Eye (tissue), 1 donor: ENCODE measurements at regions not wholly inside any gene's neighbourhood (a gene's known extent, or its start where the extent isn't known, plus 50 kb on each side); places are given as distances from the start of the nearest gene placed in this dataset.

Source experiments
- DNase-seq: peaks from one replicate; pipeline ENCODE4 v3.0.0-alpha.2; 2015

DNA sequence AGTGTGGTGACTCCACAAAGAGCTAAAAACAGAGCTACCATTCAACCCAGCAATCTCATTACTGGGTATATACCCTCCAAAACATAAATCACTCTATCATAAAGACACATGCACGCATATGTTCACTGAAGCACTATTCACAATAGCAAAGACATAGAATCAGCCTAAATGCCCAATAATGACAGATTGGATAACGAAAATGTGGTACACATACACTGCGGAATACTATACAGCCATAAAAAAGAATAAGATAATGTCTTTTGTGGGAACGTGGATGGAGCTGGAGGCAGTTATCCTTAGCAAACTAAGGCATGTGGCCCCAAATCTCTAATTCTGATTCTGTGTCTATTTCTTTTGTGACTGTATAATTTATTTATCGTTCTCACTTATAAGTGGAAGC, 89.0 kb upstream of the PRNP start:
- no peak for DNase-seq

GRCh38 chr20:4593149-4593525, 93.1 kb upstream of the PRNP start:
- no peak for DNase-seq

- peak; percentile 83 for DNase-seq
Measured at GRCh38 chr20:4592316-4593148, 93.7 kb upstream of the PRNP start.

- no peak for DNase-seq
Measured at GRCh38 chr20:4591975-4592315, 94.3 kb upstream of the PRNP start.

DNA sequence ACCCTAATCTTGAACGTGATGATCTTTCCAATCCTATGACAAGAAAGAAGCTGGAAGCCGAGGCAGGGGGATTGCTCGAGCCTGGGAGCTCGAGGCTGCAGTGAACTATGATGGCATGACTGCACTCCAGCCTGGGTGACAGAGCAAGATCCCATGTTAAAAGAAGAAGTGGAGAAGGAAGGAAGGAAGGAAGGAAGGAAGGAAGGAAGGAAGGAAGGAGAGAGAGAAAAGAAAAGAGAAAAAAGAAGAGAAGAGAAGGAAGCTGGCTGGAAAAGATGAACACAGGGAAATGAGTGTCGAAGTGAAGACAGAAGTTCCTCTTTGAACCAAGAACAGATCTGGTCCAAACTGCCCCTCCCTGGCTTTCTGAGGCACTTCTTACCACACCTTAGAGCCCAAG, 100.5 kb upstream of the PRNP start:
- no peak for DNase-seq

DNA sequence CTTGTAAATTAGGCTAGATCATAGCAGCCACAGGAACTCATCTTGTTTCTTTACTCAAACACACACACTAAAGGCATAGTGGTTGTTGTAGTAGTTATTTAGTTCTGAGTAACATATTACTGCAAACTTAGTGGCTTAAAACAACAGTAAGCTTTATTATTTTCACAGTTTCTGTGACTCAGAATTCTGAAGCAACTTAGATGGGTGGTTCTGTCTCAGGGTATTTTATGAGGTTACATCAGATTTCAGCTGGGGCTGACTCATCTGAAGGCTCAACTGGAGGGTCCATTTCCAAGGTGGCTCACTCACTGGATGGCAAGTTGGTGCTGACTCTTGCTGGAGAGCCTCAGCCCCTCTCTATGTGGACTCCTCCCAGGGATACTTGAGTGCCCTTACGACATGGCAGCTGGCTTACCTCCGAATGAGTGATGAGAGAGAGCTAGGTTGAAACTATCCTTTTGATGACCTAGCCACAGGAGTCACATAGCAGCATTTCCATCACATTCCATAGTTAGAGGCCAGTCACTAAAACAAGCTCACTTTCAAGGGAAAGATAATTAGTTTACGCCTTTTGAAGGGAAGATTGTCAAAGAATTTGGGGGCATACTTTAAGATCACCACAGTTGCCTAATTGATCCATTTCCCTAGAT, 101.0 kb upstream of the PRNP start:
- no peak for DNase-seq

DNA sequence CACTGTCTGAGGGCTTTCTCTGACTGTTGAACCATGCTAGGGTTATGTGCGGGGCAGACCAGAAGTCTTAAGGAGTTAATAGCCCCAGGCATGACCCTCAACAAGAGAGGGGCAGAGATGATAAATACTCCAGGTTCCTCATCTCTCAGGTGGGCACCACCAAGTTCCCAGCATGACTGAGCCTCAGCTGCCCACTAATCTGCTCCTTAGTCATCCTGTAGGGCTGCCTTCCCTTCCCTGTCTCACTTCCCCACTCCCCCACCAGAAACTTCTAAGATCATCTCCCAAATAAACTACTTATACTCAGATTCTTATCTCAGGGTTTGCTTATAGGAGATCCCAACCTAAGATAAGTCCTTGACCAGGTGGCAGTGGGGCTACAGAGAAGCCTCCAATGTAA, 101.7 kb upstream of the PRNP start:
- no peak for DNase-seq

DNA sequence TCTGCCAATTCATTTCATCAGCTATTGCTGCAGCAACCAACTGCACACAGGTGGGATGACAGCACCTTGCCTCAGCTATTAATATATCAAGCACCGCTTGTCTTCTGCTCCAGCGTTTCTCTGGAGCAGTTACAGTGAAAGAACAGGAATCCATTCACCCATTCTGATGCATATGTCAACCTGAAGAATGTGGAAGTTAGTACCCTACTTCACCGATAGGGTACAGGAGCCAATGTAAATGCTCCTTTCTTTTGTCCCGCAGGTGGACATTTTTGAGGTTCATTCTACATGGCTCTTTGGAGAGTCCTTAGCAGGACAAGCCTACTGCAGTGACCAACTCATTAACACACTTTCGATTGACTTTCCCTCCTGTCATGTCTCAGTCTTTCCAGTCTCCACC, 104.4 kb upstream of the PRNP start:
- no peak for DNase-seq

DNA sequence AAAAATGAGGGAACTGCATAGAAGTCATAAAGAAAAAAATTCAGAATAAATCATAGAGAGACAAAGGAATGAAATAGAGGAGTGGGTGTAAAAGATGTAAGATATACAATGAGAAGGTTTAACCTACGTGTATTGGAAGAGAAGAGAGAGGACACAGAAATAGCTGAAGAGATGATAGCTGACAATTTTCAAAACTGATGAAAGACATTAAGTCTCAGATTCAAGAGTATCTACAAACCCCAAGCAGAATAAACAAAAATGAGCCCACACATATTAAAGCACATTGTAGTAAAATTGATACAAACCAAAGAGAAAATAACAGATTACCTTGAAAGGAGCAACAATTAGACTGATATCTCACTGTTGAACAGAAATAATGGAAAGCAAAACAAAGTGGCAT, 107.9 kb upstream of the PRNP start:
- DNase-seq = no peak

GRCh38 chr20:4574356-4574690, 111.9 kb upstream of the PRNP start:
- DNase-seq = no peak

DNA sequence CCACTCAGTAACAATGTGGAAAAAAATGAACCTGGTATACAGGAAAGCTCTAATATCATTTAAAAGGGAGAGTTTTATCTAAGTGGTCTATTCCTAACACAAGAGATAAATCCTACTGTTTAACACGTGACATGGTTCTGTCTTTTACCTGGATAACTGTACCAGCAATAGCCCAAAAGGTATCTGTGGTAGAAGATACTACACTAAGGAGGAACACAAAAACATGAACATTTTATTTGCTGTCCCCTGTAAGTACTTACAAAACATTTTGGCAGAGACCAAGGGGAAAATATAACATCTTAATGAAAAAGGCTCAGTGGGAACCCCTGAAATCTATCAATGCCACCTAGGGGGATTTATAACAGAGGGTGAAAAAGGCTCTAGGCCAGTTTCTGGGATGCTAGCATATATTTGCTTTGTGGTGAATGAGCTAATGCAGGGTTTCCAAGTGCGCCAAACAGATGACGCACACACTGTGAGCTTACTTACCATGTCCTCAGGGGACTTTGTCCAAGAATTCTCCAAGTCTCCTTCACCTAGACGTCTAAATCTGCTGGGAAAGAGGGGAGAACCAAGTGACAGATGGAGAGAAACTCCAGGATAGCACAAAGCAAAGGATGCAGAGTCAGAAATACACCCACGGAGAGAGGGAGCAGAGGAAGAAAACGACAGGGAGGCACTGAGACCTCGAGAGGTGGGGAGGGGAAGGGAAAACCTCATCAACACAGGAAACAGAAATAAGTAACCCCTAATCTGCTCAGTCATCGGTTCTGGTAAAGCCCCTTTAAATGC, 112.5 kb upstream of the PRNP start:
- DNase-seq = no peak

DNA sequence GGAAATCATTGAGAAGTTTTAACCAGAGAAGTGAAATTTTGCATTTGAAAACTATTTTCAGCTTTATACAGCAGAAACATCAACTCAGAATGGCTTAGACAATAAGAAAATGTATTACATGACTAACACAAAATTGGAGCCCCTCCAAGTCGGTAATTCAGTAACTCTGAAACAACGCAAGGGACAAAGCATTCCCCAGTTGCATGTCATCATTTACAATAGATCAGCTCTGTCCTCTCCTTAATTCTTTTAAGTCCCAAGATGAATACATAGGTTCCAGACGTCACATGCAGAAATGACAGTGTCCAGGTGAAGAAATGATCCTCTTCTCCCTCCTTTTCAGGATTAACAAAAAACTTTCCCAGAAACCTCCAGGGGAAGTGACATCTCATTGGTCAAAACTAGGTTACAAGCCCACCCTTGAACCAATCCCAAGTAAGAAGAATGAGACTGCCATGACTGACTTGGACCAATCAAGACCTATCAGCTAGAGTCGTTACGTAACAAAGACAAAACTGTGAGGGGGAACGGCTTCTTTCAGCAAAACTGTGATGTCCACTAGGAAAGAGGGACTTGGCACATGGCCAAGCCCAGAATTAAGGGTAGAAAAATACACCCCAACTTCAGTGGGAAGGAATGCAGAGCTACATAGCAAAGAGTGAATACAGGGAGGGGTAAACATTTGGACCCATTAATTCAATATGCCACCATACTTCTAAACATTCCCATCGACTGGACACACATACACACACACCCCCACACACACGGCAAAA, 114.3 kb upstream of the PRNP start:
- DNase-seq = no peak

GRCh38 chr20:4569865-4570264, 116.4 kb upstream of the PRNP start:
- DNase-seq = no peak

DNA sequence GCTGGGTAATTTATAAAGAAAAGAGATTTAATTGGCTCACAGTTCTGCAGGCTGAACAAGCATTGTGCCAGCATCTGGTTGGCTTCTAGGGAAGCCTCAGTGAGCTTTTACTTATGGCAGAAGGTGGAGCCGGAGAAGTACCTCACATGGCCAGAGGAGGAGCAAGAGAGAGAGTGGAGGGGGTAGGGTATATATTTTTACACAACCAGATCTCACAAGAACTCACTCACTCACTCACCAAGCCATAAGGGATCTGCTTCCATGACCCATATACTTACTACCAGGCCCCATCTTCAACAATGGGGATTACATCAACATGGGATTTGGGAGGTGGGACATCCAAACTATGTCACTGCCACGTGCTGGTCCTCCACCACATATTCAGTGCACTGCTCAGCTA, 117.2 kb upstream of the PRNP start:
- no peak for DNase-seq

- DNase-seq = no peak
Measured at GRCh38 chr20:4568361-4568959, 117.8 kb upstream of the PRNP start.

- DNase-seq = no peak
Measured at GRCh38 chr20:4567170-4567569, 119.1 kb upstream of the PRNP start.

DNA sequence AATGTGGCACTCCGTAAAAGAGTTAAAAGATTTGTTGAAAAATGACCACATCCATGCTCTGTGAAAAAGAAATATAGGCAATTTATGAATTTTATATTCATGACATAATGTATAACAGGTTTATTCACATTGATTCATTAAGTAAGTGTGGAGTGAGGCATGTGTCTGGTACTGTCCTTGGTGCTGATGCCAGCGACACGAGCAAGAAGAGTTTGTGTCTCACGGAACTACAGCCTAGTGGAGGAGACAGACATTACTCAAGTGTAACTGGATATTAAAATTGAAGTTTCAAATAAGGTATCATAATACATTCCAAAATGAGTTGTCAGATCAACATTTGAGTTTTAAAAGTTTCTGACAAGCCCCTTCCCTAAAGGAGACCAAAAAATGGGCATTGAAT, 122.7 kb upstream of the PRNP start:
- DNase-seq = peak; percentile 64

GRCh38 chr20:4563031-4563430, 123.2 kb upstream of the PRNP start:
- DNase-seq = no peak

DNA sequence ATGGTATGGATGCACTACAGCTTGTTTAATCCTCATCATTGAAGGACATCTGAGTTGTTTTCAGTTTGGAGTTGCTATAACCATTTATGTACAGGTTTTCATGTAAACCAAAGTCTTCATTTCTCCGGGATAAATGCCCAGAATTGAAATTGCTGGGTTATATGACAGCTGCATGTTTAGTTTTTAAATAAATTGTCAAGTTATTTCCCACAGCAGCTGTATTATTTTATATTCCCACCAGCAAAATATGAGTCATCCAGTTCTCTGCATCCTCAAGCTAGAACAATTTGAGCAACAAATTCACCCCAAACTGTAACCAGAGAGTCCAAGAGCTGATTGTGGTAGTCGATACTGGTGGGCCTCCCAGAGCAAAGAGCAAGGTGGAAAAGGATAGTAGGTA, 125.6 kb upstream of the PRNP start:
- no peak for DNase-seq

- no peak for DNase-seq
Measured at GRCh38 chr20:4559906-4560305, 126.3 kb upstream of the PRNP start.

DNA sequence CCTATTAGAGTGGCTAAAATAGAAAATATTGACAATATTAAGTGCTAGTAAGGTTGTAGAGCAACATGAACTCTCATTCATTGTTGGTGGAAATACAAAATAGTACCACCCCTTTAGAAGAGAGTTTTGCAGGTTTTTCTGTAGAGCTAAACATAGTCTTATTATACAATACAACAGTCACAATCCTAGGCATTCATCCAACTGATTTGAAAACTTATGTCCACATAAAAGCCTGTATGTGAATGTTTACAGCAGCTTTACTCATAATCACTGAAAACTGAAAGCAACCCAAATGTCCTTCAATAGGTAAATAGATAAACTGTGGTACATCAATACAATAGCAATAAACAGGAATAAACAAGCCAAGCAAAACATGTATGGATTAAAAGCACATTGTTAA, 127.2 kb upstream of the PRNP start:
- DNase-seq = no peak

- no peak for DNase-seq
Measured at GRCh38 chr20:4556781-4557180, 129.5 kb upstream of the PRNP start.
